ENCODE measurements at regions not wholly inside any gene's neighbourhood (a gene's known extent, or its start where the extent isn't known, plus 50 kb on each side); places are given as distances from the start of the nearest gene placed in this dataset.

DNA sequence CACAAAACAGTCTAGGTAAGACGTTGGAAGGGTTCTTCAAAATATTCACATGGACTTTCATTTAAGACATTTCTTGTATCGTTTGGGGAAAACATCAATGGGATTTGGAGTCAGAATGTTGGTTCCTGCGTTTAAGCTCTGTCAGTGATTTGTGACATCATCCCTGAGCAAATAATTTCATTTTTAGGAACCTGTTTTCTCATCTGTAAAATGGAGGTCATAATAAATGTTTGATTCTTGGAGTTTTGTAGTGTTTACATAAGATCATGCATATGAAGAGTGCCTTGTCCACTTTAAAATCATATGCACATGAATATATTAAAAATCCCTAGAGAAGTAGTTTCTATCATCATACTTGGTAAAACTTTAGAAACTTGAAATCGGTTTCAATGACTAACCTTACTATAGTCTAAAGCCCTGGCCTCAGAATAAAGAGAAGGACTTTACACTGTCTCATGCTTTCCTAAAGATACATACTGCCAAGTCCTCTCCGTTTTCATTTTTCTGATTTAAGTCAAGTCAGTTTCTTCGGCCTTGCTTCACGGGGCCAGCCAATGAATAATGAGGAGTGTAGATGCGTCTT is 178.4 kb downstream of the ADSS2 start:
- TF ChIP-seq POLR2A (IDR thresholded peaks at IDR 0.05), result no peak
- TF ChIP-seq, protein P1, sequence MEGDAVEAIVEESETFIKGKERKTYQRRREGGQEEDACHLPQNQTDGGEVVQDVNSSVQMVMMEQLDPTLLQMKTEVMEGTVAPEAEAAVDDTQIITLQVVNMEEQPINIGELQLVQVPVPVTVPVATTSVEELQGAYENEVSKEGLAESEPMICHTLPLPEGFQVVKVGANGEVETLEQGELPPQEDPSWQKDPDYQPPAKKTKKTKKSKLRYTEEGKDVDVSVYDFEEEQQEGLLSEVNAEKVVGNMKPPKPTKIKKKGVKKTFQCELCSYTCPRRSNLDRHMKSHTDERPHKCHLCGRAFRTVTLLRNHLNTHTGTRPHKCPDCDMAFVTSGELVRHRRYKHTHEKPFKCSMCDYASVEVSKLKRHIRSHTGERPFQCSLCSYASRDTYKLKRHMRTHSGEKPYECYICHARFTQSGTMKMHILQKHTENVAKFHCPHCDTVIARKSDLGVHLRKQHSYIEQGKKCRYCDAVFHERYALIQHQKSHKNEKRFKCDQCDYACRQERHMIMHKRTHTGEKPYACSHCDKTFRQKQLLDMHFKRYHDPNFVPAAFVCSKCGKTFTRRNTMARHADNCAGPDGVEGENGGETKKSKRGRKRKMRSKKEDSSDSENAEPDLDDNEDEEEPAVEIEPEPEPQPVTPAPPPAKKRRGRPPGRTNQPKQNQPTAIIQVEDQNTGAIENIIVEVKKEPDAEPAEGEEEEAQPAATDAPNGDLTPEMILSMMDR (IDR thresholded peaks at IDR 0.05), result no peak

Measured in lower leg skin (tissue), 3 donors.